Stimulated activated CD4-positive, alpha-beta T cell treated with anti-CD3 and anti-CD28 coated beads, Interleukin-1b, Interleukin-23, amount 100 ng/mL, for 48 hours (primary cell): ENCODE measurements at regions not wholly inside any gene's neighbourhood (a gene's known extent, or its start where the extent isn't known, plus 50 kb on each side); places are given as distances from the start of the nearest gene placed in this dataset.
"Not testable (repeated sequence)": the region's sequence is repeated elsewhere in the genome, so short reads cannot be mapped to it uniquely, and the experiment has no call there.

Experiments used
- DNase-seq: peaks from one replicate; pipeline ENCODE4 v3.0.0-alpha.2; 2020

- DNase-seq: no peak
These were observed 285.0 kb upstream of the ERCC4 start for GRCh38 chr16:13634959-13635358.

GRCh38 chr16:13638218-13638617, 281.7 kb upstream of the ERCC4 start:
- no peak for DNase-seq

- DNase-seq: no peak
These were observed 276.5 kb upstream of the ERCC4 start for GRCh38 chr16:13643412-13643811.

- DNase-seq: no peak
These were observed 274.2 kb upstream of the ERCC4 start for GRCh38 chr16:13645601-13646245.

- no peak for DNase-seq
These were observed 259.1 kb upstream of the ERCC4 start for GRCh38 chr16:13660807-13661206.

GRCh38 chr16:13665876-13666275, 254.1 kb upstream of the ERCC4 start:
- DNase-seq: no peak

- no peak for DNase-seq
These were observed 247.8 kb upstream of the ERCC4 start for GRCh38 chr16:13672196-13672595.

GRCh38 chr16:13680021-13680889, 239.7 kb upstream of the ERCC4 start:
- DNase-seq: no peak

- no peak for DNase-seq
These were observed 235.0 kb upstream of the ERCC4 start for GRCh38 chr16:13684819-13685563.

GRCh38 chr16:13696017-13696416, 223.9 kb upstream of the ERCC4 start:
- no peak for DNase-seq

GRCh38 chr16:13697013-13697412, 222.9 kb upstream of the ERCC4 start:
- DNase-seq: no peak

GRCh38 chr16:13697568-13697967, 222.4 kb upstream of the ERCC4 start:
- DNase-seq: no peak

- no peak for DNase-seq
These were observed 217.3 kb upstream of the ERCC4 start for GRCh38 chr16:13702614-13703013.

GRCh38 chr16:13708347-13709120, 211.4 kb upstream of the ERCC4 start:
- DNase-seq: no peak

GRCh38 chr16:13718748-13719147, 201.2 kb upstream of the ERCC4 start:
- DNase-seq: no peak

- no peak for DNase-seq
These were observed 192.0 kb upstream of the ERCC4 start for GRCh38 chr16:13727943-13728342.

- no peak for DNase-seq
These were observed 186.4 kb upstream of the ERCC4 start for GRCh38 chr16:13733561-13733960.

GRCh38 chr16:13739621-13740373, 180.2 kb upstream of the ERCC4 start:
- not testable (repeated sequence) for DNase-seq

- DNase-seq: no peak
These were observed 177.0 kb upstream of the ERCC4 start for GRCh38 chr16:13742928-13743327.

- DNase-seq: no peak
These were observed 176.4 kb upstream of the ERCC4 start for GRCh38 chr16:13743571-13743970.

- no peak for DNase-seq
These were observed 163.4 kb upstream of the ERCC4 start for GRCh38 chr16:13756411-13757140.
